ENCODE measurements at regions not wholly inside any gene's neighbourhood (a gene's known extent, or its start where the extent isn't known, plus 50 kb on each side); places are given as distances from the start of the nearest gene placed in this dataset.

- FAIRE-seq (no peak), DNase-seq (ENCODE audit: low read depth, low spot score) (no peak)
- Histone ChIP-seq H3K9me1 (ENCODE audit: control insufficient read depth, extremely low read depth, insufficient read depth, low read length) (no peaks in the 10 kb centered on the region), H3K9me3 (ENCODE audit: control insufficient read depth, low read depth, low read length) (no peaks in the 10 kb centered on the region), H3K36me3 (ENCODE audit: control insufficient read depth in 2 of 2, extremely low read depth in 1 of 2, insufficient read depth in 2 of 2, low read length in 2 of 2) (no peaks in the 10 kb centered on the region), H3K4me3 (ENCODE audit: control insufficient read depth in 2 of 3, extremely low read depth in 1 of 3, insufficient read depth in 2 of 3, low read depth in 1 of 3, low read length in 3 of 3) (no peak overlapping the region), H3K27me3 (ENCODE audit: control insufficient read depth, extremely low read depth, insufficient read depth, low read length) (no peaks in the 10 kb centered on the region), H3K4me1 (ENCODE audit: control insufficient read depth, extremely low read depth, insufficient read depth, low read length) (no peaks in the 10 kb centered on the region), H2AFZ (ENCODE audit: control insufficient read depth, low read length) (no peak overlapping the region), H3K9ac (ENCODE audit: control insufficient read depth, extremely low read depth, insufficient read depth, low read length) (no peak overlapping the region), H3K27ac (ENCODE audit: control insufficient read depth, insufficient read depth, low read length) (no peak overlapping the region), H3K79me2 (ENCODE audit: control insufficient read depth, insufficient read depth, low read length) (no peaks in the 10 kb centered on the region), H4K20me1 (ENCODE audit: control insufficient read depth, extremely low read depth, insufficient read depth, low read length) (no peaks in the 10 kb centered on the region), H3K4me2 (ENCODE audit: control insufficient read depth, extremely low read depth, insufficient read depth, low read depth, low read length) (no peak overlapping the region)
- dilution Hi-C loops (cut with MboI; ENCODE audit: extremely low pct_ligation_motif_present, low sequenced_read_pairs), result no loop called here
- TF ChIP-seq EZH2 (IDR thresholded peaks at IDR 0.05; ENCODE audit: low read length) (no peak), CTCF (optimal IDR thresholded peaks at IDR 0.05 in 1 of 3, IDR thresholded peaks at IDR 0.05 in 1 of 3, conservative IDR thresholded peaks at IDR 0.05 in 1 of 3; ENCODE audit: extremely low read depth in 1 of 3, insufficient read depth in 2 of 3, low read length in 3 of 3) (no peak)
These were observed 369.7 kb upstream of the PROX1 start for GRCh38 chr1:213618094-213618493.

- no peak for TF ChIP-seq EZH2 (IDR thresholded peaks at IDR 0.05; ENCODE audit: low read length)
- no peak for TF ChIP-seq CTCF (optimal IDR thresholded peaks at IDR 0.05 in 1 of 3, IDR thresholded peaks at IDR 0.05 in 1 of 3, conservative IDR thresholded peaks at IDR 0.05 in 1 of 3; ENCODE audit: extremely low read depth in 1 of 3, insufficient read depth in 2 of 3, low read length in 3 of 3)
- Histone ChIP-seq H3K9ac (ENCODE audit: control insufficient read depth, extremely low read depth, insufficient read depth, low read length) (no peak overlapping the region), H3K9me1 (ENCODE audit: control insufficient read depth, extremely low read depth, insufficient read depth, low read length) (no peaks in the 10 kb centered on the region), H3K27ac (ENCODE audit: control insufficient read depth, insufficient read depth, low read length) (no peak overlapping the region), H4K20me1 (ENCODE audit: control insufficient read depth, extremely low read depth, insufficient read depth, low read length) (no peaks in the 10 kb centered on the region), H3K36me3 (ENCODE audit: control insufficient read depth in 2 of 2, extremely low read depth in 1 of 2, insufficient read depth in 2 of 2, low read length in 2 of 2) (no peaks in the 10 kb centered on the region), H3K27me3 (ENCODE audit: control insufficient read depth, extremely low read depth, insufficient read depth, low read length) (no peaks in the 10 kb centered on the region), H3K4me3 (ENCODE audit: control insufficient read depth in 2 of 3, extremely low read depth in 1 of 3, insufficient read depth in 2 of 3, low read depth in 1 of 3, low read length in 3 of 3) (no peak overlapping the region), H3K4me2 (ENCODE audit: control insufficient read depth, extremely low read depth, insufficient read depth, low read depth, low read length) (no peak overlapping the region), H3K79me2 (ENCODE audit: control insufficient read depth, insufficient read depth, low read length) (no peaks in the 10 kb centered on the region), H3K9me3 (ENCODE audit: control insufficient read depth, low read depth, low read length) (no peaks in the 10 kb centered on the region), H2AFZ (ENCODE audit: control insufficient read depth, low read length) (no peak overlapping the region), H3K4me1 (ENCODE audit: control insufficient read depth, extremely low read depth, insufficient read depth, low read length) (no peaks in the 10 kb centered on the region)
- DNase-seq (ENCODE audit: low read depth, low spot score), result no peak
- FAIRE-seq, result no peak
- dilution Hi-C loops (cut with MboI; ENCODE audit: extremely low pct_ligation_motif_present, low sequenced_read_pairs), result no loop called here
These were observed 368.7 kb upstream of the PROX1 start for GRCh38 chr1:213619026-213619425.
